GM23248 (cell line): ENCODE measurements at regions not wholly inside any gene's neighbourhood (a gene's known extent, or its start where the extent isn't known, plus 50 kb on each side); places are given as distances from the start of the nearest gene placed in this dataset.

Experiments used
- EZH2 ChIP-seq: fragments of 200-600 bp; sonication (generic); IDR thresholded peaks from 2 replicates; pipeline ENCODE4 v1.6.1; 2018; ENCODE audit warnings: antibody characterized with exemption, mild to moderate bottlenecking; ENCODE audit not compliant: insufficient read depth, poor library complexity, severe bottlenecking
- EZH2phosphoT487 ChIP-seq: fragments of 200-600 bp; sonication (generic); IDR thresholded peaks from 2 replicates; pipeline ENCODE4 v1.6.1; 2018; ENCODE audit warnings: antibody characterized with exemption, moderate library complexity, mild to moderate bottlenecking, low read depth; ENCODE audit not compliant: insufficient read depth

- TF ChIP-seq EZH2 = no peak
- TF ChIP-seq EZH2phosphoT487 = no peak
These were observed 464.7 kb downstream of the MEIS1 start for GRCh38 chr2:66899648-66900047.
